Neural cell (in vitro differentiated cells): ENCODE measurements at regions not wholly inside any gene's neighbourhood (a gene's known extent, or its start where the extent isn't known, plus 50 kb on each side); places are given as distances from the start of the nearest gene placed in this dataset.

ENCODE experiments used
- H2AFZ ChIP-seq: fragments of 200-600, 300-800 bp; sonication (generic), shearing (Covaris generic); 2 replicates; pipeline ENCODE4 v1.6.0; 2014; ENCODE audit warnings: low read depth, mild to moderate bottlenecking, antibody characterized with exemption, low read length, moderate library complexity
- H3F3A ChIP-seq: fragments of 200-600 bp; shearing (Covaris generic); 2 replicates; pipeline ENCODE4 v1.6.1; 2016; ENCODE audit warnings: mild to moderate bottlenecking, moderate library complexity, mixed read lengths, antibody characterized with exemption, low read length; ENCODE audit not compliant: insufficient read depth, poor library complexity, severe bottlenecking
- H3K27ac ChIP-seq: fragments of 200-600, 300-800 bp; sonication (generic), shearing (Covaris generic); 2 replicates; pipeline ENCODE4 v1.5.1; 2014; ENCODE audit warnings: mild to moderate bottlenecking, low read length, moderate library complexity
- H3K27me3 ChIP-seq: fragments of 300-800, 200-600 bp; sonication (generic), shearing (Covaris generic); 2 replicates; pipeline ENCODE4 v1.6.0; 2014; ENCODE audit warnings: mild to moderate bottlenecking, low read depth, low read length, moderate library complexity; ENCODE audit not compliant: insufficient read depth
- H3K36me3 ChIP-seq: fragments of 300-800, 200-600 bp; sonication (generic), shearing (Covaris generic); 2 replicates; pipeline ENCODE4 v1.5.1; 2014; ENCODE audit warnings: mild to moderate bottlenecking, antibody characterized with exemption, low read length, moderate library complexity; ENCODE audit not compliant: insufficient read depth
- H3K4me2 ChIP-seq: fragments of 300-800, 200-600 bp; sonication (generic), shearing (Covaris generic); 2 replicates; pipeline ENCODE4 v1.6.0; 2014; ENCODE audit warnings: mild to moderate bottlenecking, low read length
- H3K4me3 ChIP-seq: fragments of 300-800, 200-600 bp; sonication (generic), shearing (Covaris generic); 2 replicates; pipeline ENCODE4 v1.5.1; 2014; ENCODE audit warnings: mild to moderate bottlenecking, low read length, moderate library complexity
- H3K79me2 ChIP-seq: fragments of 200-600 bp; shearing (Covaris generic); replicated peaks from 2 replicates; pipeline ENCODE4 v1.6.0; 2014; ENCODE audit warnings: mild to moderate bottlenecking, low read length, moderate library complexity; ENCODE audit not compliant: insufficient read depth
- H3K9ac ChIP-seq: fragments of 300-800, 200-600 bp; sonication (generic), shearing (Covaris generic); 2 replicates; pipeline ENCODE4 v1.6.1; 2016; ENCODE audit warnings: mild to moderate bottlenecking, low read length, mixed read lengths
- H3K9me2 ChIP-seq: fragments of 200-600 bp; shearing (Covaris generic); 2 replicates; pipeline ENCODE4 v1.6.1; 2016; ENCODE audit warnings: mild to moderate bottlenecking, low read length, mixed read lengths; ENCODE audit not compliant: insufficient read depth
- H3K9me3 ChIP-seq: fragments of 200-600, 300-800 bp; sonication (generic), shearing (Covaris generic); 2 replicates; pipeline ENCODE4 v1.6.1; 2016; ENCODE audit warnings: mild to moderate bottlenecking, mixed run types, low read length, moderate library complexity, mixed read lengths
- H4K20me1 ChIP-seq: fragments of 200-600 bp; shearing (Covaris generic); 2 replicates; pipeline ENCODE4 v1.6.1; 2016; ENCODE audit warnings: mild to moderate bottlenecking, mixed run types; ENCODE audit not compliant: insufficient read depth
- EP300 ChIP-seq: fragments of 450-650 bp; conservative IDR thresholded peaks from 2 replicates; pipeline ENCODE4 v1.6.1; 2014; ENCODE audit warnings: antibody characterized with exemption, mild to moderate bottlenecking, moderate library complexity; ENCODE audit not compliant: poor library complexity, severe bottlenecking
- EZH2 ChIP-seq: fragments of 200-600, 300-800 bp; shearing (Covaris generic), sonication (generic); IDR thresholded peaks from 2 replicates; pipeline ENCODE4 v1.6.1; 2014; ENCODE audit warnings: antibody characterized with exemption, low read length, borderline replicate concordance, mild to moderate bottlenecking; ENCODE audit not compliant: insufficient read depth, poor library complexity, severe bottlenecking
- MXI1 ChIP-seq: fragments of 450-650 bp; conservative IDR thresholded peaks from 2 replicates; pipeline ENCODE4 v1.6.1; 2014; ENCODE audit warnings: antibody characterized with exemption, mild to moderate bottlenecking; ENCODE audit not compliant: poor library complexity, severe bottlenecking
- POLR2AphosphoS5 ChIP-seq: IDR thresholded peaks from 2 replicates; pipeline ENCODE4 v1.6.1; 2012
- RAD21 ChIP-seq: fragments of 450-650 bp; conservative IDR thresholded peaks from 2 replicates; pipeline ENCODE4 v1.6.1; 2014; ENCODE audit warnings: antibody characterized with exemption, mild to moderate bottlenecking, moderate library complexity
- SMC3 ChIP-seq: fragments of 450-650 bp; conservative IDR thresholded peaks from 2 replicates; pipeline ENCODE4 v1.6.1; 2014; ENCODE audit warnings: antibody characterized with exemption, mild to moderate bottlenecking, moderate library complexity; ENCODE audit not compliant: poor library complexity
- TAF1 ChIP-seq: IDR thresholded peaks from 2 replicates; pipeline ENCODE4 v1.6.1; 2012; ENCODE audit warnings: low read depth
- TF ChIP-seq, protein P1 (sequence below): IDR thresholded peaks from 2 replicates; pipeline ENCODE4 v1.6.1; 2012; ENCODE audit warnings: borderline replicate concordance
- TF ChIP-seq, protein P2 (sequence below): fragments of 450-650 bp; IDR thresholded peaks from 2 replicates; pipeline ENCODE4 v1.5.1; 2014; ENCODE audit warnings: antibody characterized with exemption, mild to moderate bottlenecking, moderate library complexity; ENCODE audit not compliant: poor library complexity, severe bottlenecking

DNA sequence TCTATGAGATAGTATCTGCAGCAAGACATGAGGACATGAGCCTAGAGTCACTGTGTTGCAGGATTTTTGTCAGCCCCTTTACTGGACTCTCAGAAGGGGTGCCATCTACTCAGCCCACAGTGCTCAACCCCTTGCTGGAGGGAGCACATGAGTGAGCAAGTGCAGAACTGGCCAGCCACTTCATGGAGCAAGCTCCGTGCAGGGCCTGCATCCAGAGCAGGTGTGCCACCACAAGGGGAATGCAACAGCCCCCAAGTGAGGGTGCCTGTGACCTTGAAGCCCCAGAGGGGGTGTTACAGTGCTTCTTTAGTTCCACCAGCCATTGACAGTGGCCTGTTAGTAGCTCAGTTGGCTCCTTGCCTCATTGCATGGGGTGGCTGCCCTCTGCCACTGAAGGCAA, 649.7 kb downstream of the PLPP3 start:
- Histone ChIP-seq H3K4me2 (no peak overlapping the region), H2AFZ (no peak overlapping the region), H3K79me2 (no peaks in the 10 kb centered on the region), H3K9me3 (no peaks in the 10 kb centered on the region), H3K36me3 (no peaks in the 10 kb centered on the region), H3K9me2 (no peaks in the 10 kb centered on the region), H3K27ac (no peak overlapping the region), H3K27me3 (no peaks in the 10 kb centered on the region), H3K4me3 (no peak overlapping the region), H3F3A (no peaks in the 10 kb centered on the region), H3K9ac (no peak overlapping the region), H4K20me1 (no peaks in the 10 kb centered on the region)
- TF ChIP-seq EP300, result no peak
- TF ChIP-seq, protein P1, sequence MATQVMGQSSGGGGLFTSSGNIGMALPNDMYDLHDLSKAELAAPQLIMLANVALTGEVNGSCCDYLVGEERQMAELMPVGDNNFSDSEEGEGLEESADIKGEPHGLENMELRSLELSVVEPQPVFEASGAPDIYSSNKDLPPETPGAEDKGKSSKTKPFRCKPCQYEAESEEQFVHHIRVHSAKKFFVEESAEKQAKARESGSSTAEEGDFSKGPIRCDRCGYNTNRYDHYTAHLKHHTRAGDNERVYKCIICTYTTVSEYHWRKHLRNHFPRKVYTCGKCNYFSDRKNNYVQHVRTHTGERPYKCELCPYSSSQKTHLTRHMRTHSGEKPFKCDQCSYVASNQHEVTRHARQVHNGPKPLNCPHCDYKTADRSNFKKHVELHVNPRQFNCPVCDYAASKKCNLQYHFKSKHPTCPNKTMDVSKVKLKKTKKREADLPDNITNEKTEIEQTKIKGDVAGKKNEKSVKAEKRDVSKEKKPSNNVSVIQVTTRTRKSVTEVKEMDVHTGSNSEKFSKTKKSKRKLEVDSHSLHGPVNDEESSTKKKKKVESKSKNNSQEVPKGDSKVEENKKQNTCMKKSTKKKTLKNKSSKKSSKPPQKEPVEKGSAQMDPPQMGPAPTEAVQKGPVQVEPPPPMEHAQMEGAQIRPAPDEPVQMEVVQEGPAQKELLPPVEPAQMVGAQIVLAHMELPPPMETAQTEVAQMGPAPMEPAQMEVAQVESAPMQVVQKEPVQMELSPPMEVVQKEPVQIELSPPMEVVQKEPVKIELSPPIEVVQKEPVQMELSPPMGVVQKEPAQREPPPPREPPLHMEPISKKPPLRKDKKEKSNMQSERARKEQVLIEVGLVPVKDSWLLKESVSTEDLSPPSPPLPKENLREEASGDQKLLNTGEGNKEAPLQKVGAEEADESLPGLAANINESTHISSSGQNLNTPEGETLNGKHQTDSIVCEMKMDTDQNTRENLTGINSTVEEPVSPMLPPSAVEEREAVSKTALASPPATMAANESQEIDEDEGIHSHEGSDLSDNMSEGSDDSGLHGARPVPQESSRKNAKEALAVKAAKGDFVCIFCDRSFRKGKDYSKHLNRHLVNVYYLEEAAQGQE, result no peak

DNA sequence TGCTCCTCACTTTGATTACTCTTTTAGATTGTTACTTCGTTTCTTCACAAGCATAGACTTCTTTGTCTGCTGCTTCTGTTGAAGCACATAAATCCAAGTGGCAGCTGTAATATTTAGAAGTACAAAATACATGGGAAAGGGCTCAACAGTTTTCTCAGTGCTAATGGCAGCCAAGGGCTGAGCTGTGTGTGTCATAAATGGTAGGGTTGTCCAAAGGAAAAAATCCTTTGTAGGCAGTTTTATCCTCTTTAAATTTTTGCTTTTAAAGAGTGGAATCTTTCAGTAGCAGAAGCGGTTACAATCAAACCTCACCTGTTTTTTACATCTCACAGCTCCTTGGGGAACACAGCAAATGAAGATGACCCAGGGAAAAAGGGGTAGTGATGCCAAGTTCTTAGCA, 650.8 kb downstream of the PLPP3 start:
- Histone ChIP-seq H3K27ac (no peak overlapping the region), H3K9ac (no peak overlapping the region), H3F3A (no peaks in the 10 kb centered on the region), H3K36me3 (no peaks in the 10 kb centered on the region), H3K27me3 (no peaks in the 10 kb centered on the region), H2AFZ (no peak overlapping the region), H3K4me2 (no peak overlapping the region), H3K4me3 (no peak overlapping the region), H3K9me2 (no peaks in the 10 kb centered on the region), H3K9me3 (no peaks in the 10 kb centered on the region), H3K79me2 (no peaks in the 10 kb centered on the region), H4K20me1 (no peaks in the 10 kb centered on the region)
- TF ChIP-seq MXI1, result no peak
- no peak for TF ChIP-seq RAD21
- TF ChIP-seq POLR2AphosphoS5, result no peak

DNA sequence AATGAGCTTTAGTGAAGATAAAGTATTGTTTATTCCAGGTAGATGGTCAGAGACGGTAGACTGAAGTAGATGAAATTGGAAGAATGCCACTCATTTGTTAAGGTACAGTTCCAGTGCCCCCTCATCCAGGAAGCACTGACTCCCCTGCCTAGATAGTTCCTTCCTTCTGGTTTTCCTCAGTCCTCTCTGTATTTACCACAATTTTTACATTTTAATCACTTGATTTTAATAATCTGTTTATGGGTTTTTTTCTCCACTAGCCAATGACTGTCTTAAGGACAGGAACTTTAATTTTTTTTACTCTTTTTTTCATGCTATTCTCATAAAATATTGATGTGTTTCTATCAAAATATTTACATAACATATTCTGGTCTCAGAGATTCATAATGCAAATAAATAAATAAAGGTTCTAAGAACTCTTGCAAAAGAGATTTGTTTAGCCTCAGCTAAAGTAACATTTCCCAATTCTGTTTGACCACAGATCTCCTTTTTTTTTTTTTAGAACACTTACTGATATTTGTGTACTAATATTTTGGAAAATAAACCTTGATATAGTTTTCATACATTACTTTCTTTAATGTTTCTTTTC, 651.6 kb downstream of the PLPP3 start:
- no peak overlapping the region for H3K4me3 ChIP-seq
- no peaks in the 10 kb centered on the region for H3K9me3 ChIP-seq
- no peaks in the 10 kb centered on the region for H4K20me1 ChIP-seq
- no peak for TF ChIP-seq SMC3
- TF ChIP-seq, protein P2, sequence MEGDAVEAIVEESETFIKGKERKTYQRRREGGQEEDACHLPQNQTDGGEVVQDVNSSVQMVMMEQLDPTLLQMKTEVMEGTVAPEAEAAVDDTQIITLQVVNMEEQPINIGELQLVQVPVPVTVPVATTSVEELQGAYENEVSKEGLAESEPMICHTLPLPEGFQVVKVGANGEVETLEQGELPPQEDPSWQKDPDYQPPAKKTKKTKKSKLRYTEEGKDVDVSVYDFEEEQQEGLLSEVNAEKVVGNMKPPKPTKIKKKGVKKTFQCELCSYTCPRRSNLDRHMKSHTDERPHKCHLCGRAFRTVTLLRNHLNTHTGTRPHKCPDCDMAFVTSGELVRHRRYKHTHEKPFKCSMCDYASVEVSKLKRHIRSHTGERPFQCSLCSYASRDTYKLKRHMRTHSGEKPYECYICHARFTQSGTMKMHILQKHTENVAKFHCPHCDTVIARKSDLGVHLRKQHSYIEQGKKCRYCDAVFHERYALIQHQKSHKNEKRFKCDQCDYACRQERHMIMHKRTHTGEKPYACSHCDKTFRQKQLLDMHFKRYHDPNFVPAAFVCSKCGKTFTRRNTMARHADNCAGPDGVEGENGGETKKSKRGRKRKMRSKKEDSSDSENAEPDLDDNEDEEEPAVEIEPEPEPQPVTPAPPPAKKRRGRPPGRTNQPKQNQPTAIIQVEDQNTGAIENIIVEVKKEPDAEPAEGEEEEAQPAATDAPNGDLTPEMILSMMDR, result no peak
- TF ChIP-seq MXI1, result no peak
- TF ChIP-seq EP300, result no peak
- no peak for TF ChIP-seq POLR2AphosphoS5
- TF ChIP-seq, protein P1, result no peak
- TF ChIP-seq EZH2, result no peak
- TF ChIP-seq TAF1, result no peak
- TF ChIP-seq RAD21, result no peak
- H2AFZ ChIP-seq, result no peak overlapping the region
- H3K27ac ChIP-seq, result no peak overlapping the region
- H3K4me2 ChIP-seq, result no peak overlapping the region
- H3K27me3 ChIP-seq, result no peaks in the 10 kb centered on the region
- H3K9ac ChIP-seq, result no peak overlapping the region
- H3K9me2 ChIP-seq, result no peaks in the 10 kb centered on the region
- no peaks in the 10 kb centered on the region for H3K36me3 ChIP-seq
- H3F3A ChIP-seq, result no peaks in the 10 kb centered on the region
- H3K79me2 ChIP-seq, result no peaks in the 10 kb centered on the region
